GM12878 (cell line): ENCODE measurements at regions not wholly inside any gene's neighbourhood (a gene's known extent, or its start where the extent isn't known, plus 50 kb on each side); places are given as distances from the start of the nearest gene placed in this dataset.
A peak's percentile ranks its signal among the peaks of the same experiment; 100 is the strongest.

Experiments
- ATAC-seq: fragments of 200-7000 bp; cut with Tn5 transposase; 3 replicates; pipeline ENCODE4 v1.9.1; 2020; ENCODE audit warnings: mild to moderate bottlenecking, moderate library complexity
- BruUV-seq: library from RNA; stranded (reverse); fragments of 400-500 nt; replicated peaks from 2 replicates; lab custom pipeline; 2021; lab: Mats Ljungman, UMichigan
- CTCF ChIA-PET: fragments of 300-600 bp; sonication (Branson Sonifier 250); formaldehyde crosslinking; extraction: SDS; loops from one replicate; lab custom pipeline; 2021; ENCODE audit warnings: inconsistent platforms; lab: Yijun Ruan, JAX
- POLR2A ChIA-PET: fragments of 350-600 bp; formaldehyde crosslinking; extraction: SDS; loops from one replicate; lab custom pipeline; 2021; ENCODE audit warnings: inconsistent platforms; lab: Charles Lee
- RAD21 ChIA-PET: fragments of 300-600 bp; sonication (Branson Sonifier 250); formaldehyde crosslinking; loops from one replicate; lab custom pipeline; 2023; ENCODE audit warnings: antibody characterized with exemption; ENCODE audit not compliant: unreplicated experiment; lab: Charles Lee
- SMC1A ChIA-PET: fragments of 300-600 bp; sonication (Branson Sonifier 250); formaldehyde crosslinking; loops from one replicate; lab custom pipeline; 2023; ENCODE audit not compliant: unreplicated experiment, uncharacterized antibody; lab: Charles Lee
- DNase-seq: peaks from one replicate; pipeline ENCODE4 v3.0.0-alpha.2; 2011; ENCODE audit warnings: low read depth, low spot score
- FAIRE-seq: peaks from 3 replicates; lab custom pipeline; 2011; peaks lifted over from hg19 to GRCh38; lab: Jason Lieb, UNC
- H2AFZ ChIP-seq: 2 replicates; pipeline ENCODE4 v1.6.0; 2011; ENCODE audit warnings: low read depth, low read length, control low read depth; ENCODE audit not compliant: control insufficient read depth
- H3K27ac ChIP-seq: 2 replicates; pipeline ENCODE4 v1.5.1; 2011; ENCODE audit warnings: control low read depth; ENCODE audit not compliant: control insufficient read depth, insufficient read depth
- H3K27me3 ChIP-seq, 2 experiments: replicated peaks in 1 of 2; 2 replicates each; pipeline versions ENCODE4 v1.6.0 to v1.6.1; 2011; ENCODE audit warnings: low read length in 1 of 2; ENCODE audit not compliant: control insufficient read depth in 2 of 2, insufficient read depth in 2 of 2
- H3K36me3 ChIP-seq, 2 experiments: 2 replicates each; pipeline ENCODE4 v1.5.1; 2011; ENCODE audit warnings: low read length in 1 of 2; ENCODE audit not compliant: control insufficient read depth in 2 of 2, insufficient read depth in 2 of 2
- H3K4me1 ChIP-seq: 2 replicates; pipeline ENCODE4 v1.6.1; 2011; ENCODE audit warnings: mild to moderate bottlenecking, low read length, moderate library complexity, mixed read lengths; ENCODE audit not compliant: control insufficient read depth, insufficient read depth
- H3K4me2 ChIP-seq: 2 replicates; pipeline ENCODE4 v1.6.0; 2011; ENCODE audit warnings: control low read depth; ENCODE audit not compliant: control insufficient read depth, insufficient read depth
- H3K4me3 ChIP-seq: fragments of 200-600 bp; sonication (generic); 2 replicates; pipeline ENCODE4 v1.5.1; 2016
- H3K79me2 ChIP-seq: 2 replicates; pipeline ENCODE4 v1.6.0; 2011; ENCODE audit warnings: low read length; ENCODE audit not compliant: control insufficient read depth, insufficient read depth
- H3K9ac ChIP-seq: 2 replicates; pipeline ENCODE4 v1.8.0; 2011; ENCODE audit warnings: low read length, control low read depth, mixed read lengths; ENCODE audit not compliant: control insufficient read depth, insufficient read depth
- H3K9me3 ChIP-seq: replicated peaks from 3 replicates; pipeline ENCODE4 v1.5.1; 2011; ENCODE audit warnings: mild to moderate bottlenecking, low read length; ENCODE audit not compliant: control insufficient read depth, insufficient read depth
- H4K20me1 ChIP-seq: 2 replicates; pipeline ENCODE4 v1.6.0; 2011; ENCODE audit not compliant: control insufficient read depth, insufficient read depth
- BCL11A ChIP-seq: IDR thresholded peaks from 2 replicates; pipeline ENCODE4 v1.6.1; 2011; ENCODE audit warnings: low read depth, low read length
- EP300 ChIP-seq, 2 experiments: fragments of 150-350 bp in 1 of 2; IDR thresholded peaks; 2 replicates each; pipeline ENCODE4 v1.6.1; 2011 to 2012; ENCODE audit warnings: low read depth in 2 of 2, low read length in 2 of 2, borderline replicate concordance in 1 of 2, improper control_type of control experiment in 1 of 2, inconsistent platforms in 1 of 2; ENCODE audit not compliant: control insufficient read depth in 1 of 2
- HCFC1 ChIP-seq: fragments of 150-350 bp; IDR thresholded peaks from 2 replicates; pipeline ENCODE4 v1.6.1; 2014; ENCODE audit warnings: low read length
- MEF2A ChIP-seq: IDR thresholded peaks from 2 replicates; pipeline ENCODE4 v1.6.1; 2011; ENCODE audit warnings: low read depth, mild to moderate bottlenecking, low read length, moderate library complexity; ENCODE audit not compliant: insufficient read depth
- MYC ChIP-seq: IDR thresholded peaks from 2 replicates; pipeline ENCODE4 v1.6.1; 2011; ENCODE audit warnings: mild to moderate bottlenecking, low read length, moderate library complexity, inconsistent platforms; ENCODE audit not compliant: insufficient read depth, insufficient replicate concordance, insufficient read length, severe bottlenecking
- NFXL1 ChIP-seq: fragments of 450-650 bp; IDR thresholded peaks from 2 replicates; pipeline ENCODE4 v1.6.1; 2017; ENCODE audit warnings: antibody characterized with exemption, mild to moderate bottlenecking, borderline replicate concordance
- POU2F2 ChIP-seq: IDR thresholded peaks from 3 replicates; pipeline ENCODE4 v1.6.1; 2011; ENCODE audit warnings: low read depth, mild to moderate bottlenecking, low read length, borderline replicate concordance
- RUNX3 ChIP-seq: IDR thresholded peaks from 2 replicates; pipeline ENCODE4 v1.6.1; 2012; ENCODE audit warnings: low read length, inconsistent platforms
- SMAD1 ChIP-seq: fragments of 450-650 bp; IDR thresholded peaks from 2 replicates; pipeline ENCODE4 v1.6.1; 2018; ENCODE audit warnings: mild to moderate bottlenecking, low read depth; ENCODE audit not compliant: partially characterized antibody
- ZNF622 ChIP-seq: fragments of 450-650 bp; IDR thresholded peaks from 2 replicates; pipeline ENCODE4 v1.6.1; 2017; ENCODE audit warnings: mild to moderate bottlenecking, inconsistent platforms
- WGBS: methylation state at CpG from one replicate; pipeline ENCODE4 v1.1.6; 2016; ENCODE audit warnings: low lambda C conversion rate; ENCODE audit not compliant: insufficient replicate concordance, insufficient coverage; ENCODE audit errors: missing lambda C conversion rate; 5-methylcytosine and 5-hydroxymethylcytosine counted together
- in situ Hi-C: fragments of 300-500 bp; cut with MboI; formaldehyde crosslinking; loops from 9 replicates; pipeline ENCODE4 v1.14.3; 2018; ENCODE audit warnings: mixed read lengths
- intact Hi-C: fragments of 100-400 bp; cut with micrococcal nuclease; formaldehyde crosslinking; loops from one replicate; pipeline ENCODE4 v1.14.2; 2022; ENCODE audit not compliant: unreplicated experiment
- TF ChIP-seq, protein P1 (sequence below): IDR thresholded peaks from 2 replicates; pipeline ENCODE4 v1.6.1; 2012; ENCODE audit warnings: low read length, inconsistent platforms
- TF ChIP-seq, protein P2 (sequence below): IDR thresholded peaks from 2 replicates; pipeline ENCODE4 v1.6.1; 2011; ENCODE audit warnings: borderline replicate concordance, low read depth, mild to moderate bottlenecking, moderate library complexity, low read length; ENCODE audit not compliant: insufficient read depth, poor library complexity, severe bottlenecking

DNA sequence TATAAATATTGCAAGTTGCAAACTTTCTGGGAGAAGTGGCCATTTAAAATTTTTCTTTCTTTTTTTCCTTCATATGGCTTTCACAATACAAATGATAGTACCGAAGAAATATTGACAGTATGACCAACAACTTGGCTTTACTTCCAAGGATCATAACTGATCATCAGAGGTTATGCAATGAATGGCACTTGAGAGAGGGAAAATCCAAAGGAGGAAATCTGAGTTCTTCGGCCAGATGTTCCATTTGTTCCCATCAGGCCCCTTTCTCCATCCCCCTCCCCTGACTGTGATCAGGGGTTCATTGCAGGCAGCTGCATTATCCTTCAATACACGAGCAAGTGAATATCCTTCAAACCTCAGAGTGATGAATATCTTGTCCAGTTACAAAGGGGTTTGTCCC lies 130.0 kb upstream of the UST start (continued):
- TF ChIP-seq MYC: no peak
- no peak for TF ChIP-seq ZNF622
- no peak for TF ChIP-seq HCFC1
- TF ChIP-seq NFXL1: no peak
- no peak for TF ChIP-seq SMAD1
- TF ChIP-seq, all 136 proteins: peak for 0

DNA sequence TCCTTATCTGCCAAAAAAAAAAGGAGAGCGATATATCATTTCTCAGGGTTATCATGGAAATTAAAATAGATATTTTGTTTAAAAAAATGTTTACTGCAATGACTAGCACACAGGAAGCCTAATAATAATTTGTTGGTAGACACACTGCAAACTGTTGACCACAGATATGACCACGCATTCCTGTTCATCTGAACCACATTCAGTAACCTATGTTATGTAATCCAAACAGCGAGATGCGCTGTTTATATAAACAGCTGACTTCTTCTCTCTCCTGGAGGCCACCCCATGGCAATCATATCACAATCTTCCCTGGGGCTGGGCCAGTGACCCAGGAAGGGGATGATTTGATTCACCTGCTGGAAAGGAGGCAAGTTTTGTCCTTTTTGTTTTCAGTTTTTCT lies 129.3 kb upstream of the UST start:
- Histone ChIP-seq H2AFZ (no peak overlapping the region), H3K4me3 (no peak overlapping the region), H3K4me2 (0 out of 2 replicates have a peak overlapping the region, but pooled peaks have one; percentile 20), H3K27me3 (no peaks in the 10 kb centered on the region), H3K27ac (no peak overlapping the region), H4K20me1 (no peaks in the 10 kb centered on the region), H3K9ac (no peak overlapping the region), H3K79me2 (no peaks in the 10 kb centered on the region), H3K4me1 (peaks cover 20% of the 10 kb centered on the region), H3K9me3 (peaks cover 2% of the 10 kb centered on the region; the same call in 2 of the 3 replicates), H3K36me3 (no peaks in the 10 kb centered on the region)
- BruUV-seq: no TSS peak
- ATAC-seq (no peak), FAIRE-seq (no peak), DNase-seq (no peak)
- SMC1A ChIA-PET: interaction anchor here (1.8 kb wide), 1 partner anchor 35 kb away, joined by 3 read pairs; no protein-coding TSS in a partner anchor
- RAD21 ChIA-PET: no interaction called here
- WGBS: 62% methylated on average over 4 of the region's 4 CpGs
- intact Hi-C loops: no loop called here
- CTCF ChIA-PET: interaction anchor here (0.8 kb wide), 1 partner anchor 9 kb away, joined by 3 read pairs; no protein-coding TSS in a partner anchor
- POLR2A ChIA-PET: no interaction called here
- in situ Hi-C loops: no loop called here
- TF ChIP-seq, protein P1, sequence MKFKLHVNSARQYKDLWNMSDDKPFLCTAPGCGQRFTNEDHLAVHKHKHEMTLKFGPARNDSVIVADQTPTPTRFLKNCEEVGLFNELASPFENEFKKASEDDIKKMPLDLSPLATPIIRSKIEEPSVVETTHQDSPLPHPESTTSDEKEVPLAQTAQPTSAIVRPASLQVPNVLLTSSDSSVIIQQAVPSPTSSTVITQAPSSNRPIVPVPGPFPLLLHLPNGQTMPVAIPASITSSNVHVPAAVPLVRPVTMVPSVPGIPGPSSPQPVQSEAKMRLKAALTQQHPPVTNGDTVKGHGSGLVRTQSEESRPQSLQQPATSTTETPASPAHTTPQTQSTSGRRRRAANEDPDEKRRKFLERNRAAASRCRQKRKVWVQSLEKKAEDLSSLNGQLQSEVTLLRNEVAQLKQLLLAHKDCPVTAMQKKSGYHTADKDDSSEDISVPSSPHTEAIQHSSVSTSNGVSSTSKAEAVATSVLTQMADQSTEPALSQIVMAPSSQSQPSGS: no peak
- TF ChIP-seq, protein P2, sequence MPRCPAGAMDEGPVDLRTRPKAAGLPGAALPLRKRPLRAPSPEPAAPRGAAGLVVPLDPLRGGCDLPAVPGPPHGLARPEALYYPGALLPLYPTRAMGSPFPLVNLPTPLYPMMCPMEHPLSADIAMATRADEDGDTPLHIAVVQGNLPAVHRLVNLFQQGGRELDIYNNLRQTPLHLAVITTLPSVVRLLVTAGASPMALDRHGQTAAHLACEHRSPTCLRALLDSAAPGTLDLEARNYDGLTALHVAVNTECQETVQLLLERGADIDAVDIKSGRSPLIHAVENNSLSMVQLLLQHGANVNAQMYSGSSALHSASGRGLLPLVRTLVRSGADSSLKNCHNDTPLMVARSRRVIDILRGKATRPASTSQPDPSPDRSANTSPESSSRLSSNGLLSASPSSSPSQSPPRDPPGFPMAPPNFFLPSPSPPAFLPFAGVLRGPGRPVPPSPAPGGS: no peak
- TF ChIP-seq RUNX3: peak; percentile 81
- TF ChIP-seq BCL11A: no peak
- no peak for TF ChIP-seq POU2F2
- 0 out of 2 replicates have a peak, but pooled peaks have one; percentile 15 for TF ChIP-seq MEF2A
- no peak for TF ChIP-seq EP300 (IDR thresholded peaks at IDR 0.05; ENCODE audit: borderline replicate concordance in 1 of 2, control insufficient read depth in 1 of 2, low read depth in 2 of 2, low read length in 2 of 2)
